ENCODE measurements at regions not wholly inside any gene's neighbourhood (a gene's known extent, or its start where the extent isn't known, plus 50 kb on each side); places are given as distances from the start of the nearest gene placed in this dataset.

DNA sequence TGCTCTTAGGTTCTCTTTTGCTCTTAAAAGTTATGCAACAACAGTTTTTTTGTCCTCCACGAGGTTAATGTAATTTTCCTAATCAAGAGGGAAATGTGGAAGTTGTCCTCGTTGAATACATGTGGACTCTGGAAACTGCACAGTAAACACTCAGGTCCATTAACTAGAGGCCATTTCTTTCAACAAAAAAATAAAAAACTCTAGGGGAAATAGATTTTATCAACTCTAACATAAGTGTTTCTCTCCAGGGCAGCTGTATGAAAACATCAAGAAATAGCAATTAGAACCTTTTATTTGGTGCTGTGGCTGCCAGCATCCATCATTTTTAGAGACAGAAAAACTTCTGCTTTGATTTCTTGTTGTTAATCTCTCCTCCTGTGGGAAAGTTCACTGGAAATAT, 288.6 kb downstream of the ICE1 start:
- DNase-seq: no peak

DNA sequence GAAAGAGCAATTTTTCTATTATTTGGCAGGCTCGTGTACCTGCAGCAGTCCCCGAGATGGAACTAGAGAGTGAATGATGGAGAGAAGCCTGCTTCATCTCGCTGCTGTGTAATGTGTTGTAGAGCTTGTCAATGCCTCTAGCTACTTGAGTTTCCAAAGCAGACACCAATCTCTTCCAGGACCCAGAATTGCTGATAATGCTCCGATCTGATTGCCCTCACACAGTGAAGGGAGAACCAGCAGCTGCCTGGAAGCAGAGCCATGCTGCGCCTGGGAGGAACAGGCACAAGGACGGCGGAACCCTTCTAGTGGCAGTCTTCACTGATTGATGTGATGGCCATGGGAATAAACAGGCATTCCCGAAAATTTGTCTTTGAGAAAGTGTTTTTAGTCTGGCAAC, 288.0 kb downstream of the ICE1 start:
- no peak for DNase-seq

DNA sequence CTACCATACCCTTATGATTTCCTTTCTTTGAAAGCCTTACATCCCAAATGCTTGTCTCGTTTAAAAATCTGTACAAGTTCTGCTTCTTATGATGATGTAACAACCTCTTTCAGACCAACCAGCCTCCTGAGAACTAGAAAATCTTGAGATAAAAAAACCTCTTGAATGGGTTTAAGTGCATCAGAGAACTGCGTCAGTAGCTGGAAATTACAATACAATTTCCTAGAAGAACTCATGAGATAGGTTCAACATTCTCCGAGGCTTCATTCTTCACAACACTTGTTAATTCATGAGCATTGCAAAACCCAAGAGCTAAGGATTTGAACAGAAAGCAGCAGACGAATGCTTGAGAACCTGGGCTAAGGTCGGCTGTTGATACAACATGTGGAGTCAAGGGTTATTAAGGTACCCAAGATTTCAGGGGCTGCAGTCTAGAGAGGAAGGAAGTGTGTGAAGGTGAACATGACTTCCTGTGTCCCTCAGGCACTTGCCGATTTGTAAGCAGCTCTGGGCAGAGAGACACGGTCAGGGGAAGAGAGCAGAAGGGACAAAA, 286.0 kb downstream of the ICE1 start:
- no peak for DNase-seq

DNA sequence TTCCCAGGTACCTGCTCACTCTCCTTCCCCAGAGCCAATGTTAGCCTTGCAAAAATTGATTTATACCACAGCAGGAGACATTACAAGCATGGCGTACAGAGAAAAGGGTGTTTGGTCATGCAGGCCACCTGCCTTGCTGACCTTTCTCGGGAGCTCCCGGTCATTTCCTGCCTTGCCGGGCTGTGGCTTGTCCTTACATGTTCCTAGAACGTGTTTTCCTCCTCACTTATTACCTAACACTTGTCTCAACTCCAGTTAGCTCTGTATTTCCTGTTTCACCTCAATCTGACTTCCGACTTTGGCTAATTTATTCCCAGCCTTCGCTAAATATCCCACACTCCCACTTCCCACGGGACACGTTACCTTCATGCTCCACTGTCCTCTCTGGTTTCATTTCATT, 282.5 kb downstream of the ICE1 start:
- DNase-seq: no peak

DNA sequence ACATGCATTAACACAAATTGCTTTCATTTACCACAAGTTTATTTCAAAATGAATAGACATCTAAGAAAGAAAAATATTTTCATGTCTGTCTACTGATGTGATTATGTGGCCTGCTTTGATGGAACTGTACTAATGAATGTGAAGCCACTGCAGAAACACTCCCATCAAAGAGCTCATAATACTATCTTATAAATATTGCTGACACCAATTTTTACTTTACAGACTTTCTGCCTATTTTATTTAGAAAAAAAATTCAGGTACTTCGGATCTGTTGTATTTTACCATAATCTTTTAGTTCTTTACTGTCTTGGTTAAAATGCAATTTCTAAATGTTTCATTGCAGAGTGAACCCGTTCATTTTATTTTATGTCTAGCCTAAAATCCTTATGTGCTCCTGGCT, 281.9 kb downstream of the ICE1 start:
- DNase-seq: no peak

DNA sequence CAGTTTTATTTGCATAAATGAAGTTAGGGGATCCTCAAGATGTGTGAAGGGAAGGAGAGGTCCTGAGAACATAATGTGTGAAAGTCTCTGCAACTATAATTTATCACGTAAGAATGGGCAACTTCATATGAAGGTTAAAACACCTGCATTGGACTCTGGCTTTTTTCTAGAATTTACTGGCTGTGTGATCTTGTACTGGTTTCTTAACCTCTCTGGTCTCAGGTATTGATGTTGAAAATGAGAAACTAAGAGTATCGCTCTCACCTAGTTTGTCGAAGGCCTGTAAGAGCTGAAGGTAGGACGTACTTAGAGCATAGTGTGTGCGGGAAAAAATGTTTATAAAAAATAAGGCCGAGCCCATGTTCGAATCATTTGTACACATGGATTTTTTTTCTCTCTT, 280.5 kb downstream of the ICE1 start:
- DNase-seq: no peak

DNA sequence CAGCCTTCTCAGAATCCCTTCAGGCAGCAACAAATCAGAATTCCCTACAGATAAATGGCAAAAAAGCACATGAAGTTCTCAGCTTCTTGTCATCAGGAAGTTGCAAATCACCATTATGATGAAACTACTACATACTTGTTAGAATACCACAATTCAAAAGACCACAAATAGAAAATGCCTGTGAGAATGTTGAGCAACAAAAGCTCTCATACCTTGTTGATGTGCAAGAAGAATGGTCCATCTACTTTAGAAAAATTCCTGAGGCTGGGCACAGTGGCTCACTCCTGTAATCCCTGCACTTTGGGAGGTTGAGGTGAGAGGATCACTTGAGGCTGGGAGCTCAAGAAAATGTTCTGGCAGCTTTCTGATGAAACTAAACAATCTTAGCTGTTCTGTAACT, 278.1 kb downstream of the ICE1 start:
- no peak for DNase-seq

DNA sequence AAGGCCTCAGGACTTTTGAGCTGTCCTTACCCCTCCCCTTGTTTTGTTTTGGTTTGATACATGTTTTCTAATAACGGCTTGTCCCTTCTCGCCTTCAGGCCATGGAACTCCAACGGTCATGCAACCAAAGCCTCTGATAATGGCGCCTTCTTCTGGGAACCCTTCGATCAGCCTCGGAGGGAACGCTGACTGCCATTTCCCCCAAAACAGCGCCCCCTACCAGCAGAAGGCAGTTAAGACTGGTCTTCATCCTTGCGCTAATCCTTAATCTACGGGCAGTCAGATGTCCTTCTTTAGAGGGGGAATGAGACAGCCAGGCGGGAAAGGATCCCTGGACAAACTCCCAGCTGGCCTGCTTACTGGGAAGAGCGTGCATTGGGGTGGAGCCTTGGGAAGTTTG, 276.6 kb downstream of the ICE1 start:
- DNase-seq: no peak

DNA sequence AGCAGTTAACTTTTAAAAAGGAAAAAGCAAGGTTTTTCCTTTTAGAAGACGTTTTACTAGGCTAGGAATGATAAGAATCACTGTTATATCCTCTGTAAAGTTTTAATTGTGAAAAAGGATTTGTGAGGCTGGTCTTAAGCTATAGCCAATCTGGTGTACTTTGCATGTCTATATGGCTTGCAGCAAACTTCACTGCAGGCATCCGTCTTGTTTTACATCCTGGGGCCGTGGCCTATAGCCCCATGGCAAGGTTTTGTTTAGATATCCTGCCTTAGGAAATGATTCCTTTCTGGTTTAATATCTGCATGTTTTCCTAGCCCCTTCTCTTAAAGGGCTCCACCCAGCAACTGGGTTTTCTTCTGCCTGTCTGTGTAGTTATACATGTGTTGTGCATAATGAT, 272.8 kb downstream of the ICE1 start:
- no peak for DNase-seq

DNA sequence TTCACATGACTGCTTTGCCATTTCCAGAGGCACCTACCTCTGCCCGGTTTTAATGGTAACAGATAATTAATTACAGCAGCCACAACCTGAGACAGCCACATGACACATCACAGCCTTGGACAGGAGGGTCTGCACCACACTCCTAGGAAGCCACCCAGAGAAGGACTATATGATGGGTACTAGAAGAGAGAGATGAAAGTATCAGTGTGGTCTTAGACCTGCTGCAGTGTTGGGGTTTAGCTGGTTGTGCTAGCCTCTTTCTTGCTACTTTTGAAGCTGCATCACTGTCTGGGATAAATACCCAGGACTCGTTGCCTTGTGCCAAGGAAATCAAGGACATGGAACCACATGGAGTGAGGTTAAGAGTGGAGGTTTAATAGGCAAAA, 266.4 kb downstream of the ICE1 start:
- no peak for DNase-seq

DNA sequence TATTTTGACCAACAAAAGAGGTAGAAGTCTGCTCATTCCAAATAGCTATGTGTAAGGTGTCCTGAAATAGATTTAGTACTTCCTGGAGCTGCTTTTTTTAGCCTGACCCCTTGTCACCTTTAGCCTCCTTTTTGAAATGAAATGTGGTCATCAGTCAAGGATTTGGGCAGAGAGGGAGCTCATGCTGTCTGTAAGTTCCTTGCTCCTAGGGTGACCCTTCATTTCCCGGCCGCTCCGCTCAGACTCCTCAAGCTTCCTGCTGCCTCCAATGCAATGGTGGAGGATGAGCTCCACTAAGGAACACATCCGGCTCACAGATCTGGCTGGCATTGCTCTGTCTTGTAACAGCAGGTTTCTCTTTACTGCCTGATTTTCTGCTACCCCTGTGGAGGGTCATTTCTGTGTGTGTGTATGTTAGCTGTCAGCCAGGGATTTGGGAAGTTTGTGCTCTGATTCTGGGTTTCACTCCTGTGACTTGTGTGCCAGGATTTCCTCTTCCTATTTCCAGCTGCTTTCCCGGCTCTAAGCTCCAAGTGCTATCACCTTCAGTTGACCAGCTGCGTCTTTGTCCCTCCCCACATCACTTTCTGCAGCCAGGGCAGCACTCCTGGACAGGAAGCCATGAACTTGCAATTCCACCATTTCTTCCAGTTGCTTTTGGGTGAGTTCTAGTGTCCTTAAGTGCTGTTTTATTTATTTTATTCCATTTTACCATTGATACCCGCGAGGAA, 265.9 kb downstream of the ICE1 start:
- DNase-seq: no peak

DNA sequence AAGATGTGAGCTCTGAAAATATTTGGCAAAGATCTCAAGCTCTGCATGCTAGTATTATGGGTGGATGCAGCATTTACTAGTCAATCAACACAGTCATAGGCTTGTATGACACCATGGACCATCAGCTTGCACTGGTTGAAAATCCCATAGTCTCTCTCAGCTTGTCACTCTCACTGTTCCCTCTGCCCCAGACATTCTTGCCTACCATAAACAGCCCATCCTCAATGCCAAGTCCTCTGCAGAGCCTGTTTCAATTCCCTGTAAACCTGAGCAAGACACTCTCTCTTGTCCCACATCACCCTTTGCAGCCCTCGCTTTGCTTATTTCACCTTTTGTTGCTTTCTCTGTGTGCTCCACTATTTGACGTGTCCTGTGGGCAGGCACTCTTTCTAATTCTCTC, 264.6 kb downstream of the ICE1 start:
- DNase-seq: no peak

DNA sequence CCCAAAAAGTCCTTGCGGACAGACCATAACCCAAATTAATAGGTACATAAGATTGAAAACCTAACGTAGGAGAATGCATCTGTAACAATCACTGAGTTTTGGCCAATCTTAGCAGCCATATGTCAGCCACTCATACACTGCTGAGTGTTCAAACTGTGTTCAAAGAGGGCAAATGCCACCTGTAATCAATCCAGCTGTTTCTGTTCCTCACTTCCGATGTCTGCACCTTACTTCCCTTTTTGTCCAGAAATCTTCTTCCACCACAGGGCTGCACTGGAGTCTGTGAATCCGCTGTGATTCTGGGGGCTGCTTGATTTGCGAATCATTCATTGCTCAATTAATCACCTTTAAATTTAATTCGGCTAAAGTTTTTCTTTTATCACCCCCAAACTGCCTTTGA, 263.9 kb downstream of the ICE1 start:
- DNase-seq: no peak

DNA sequence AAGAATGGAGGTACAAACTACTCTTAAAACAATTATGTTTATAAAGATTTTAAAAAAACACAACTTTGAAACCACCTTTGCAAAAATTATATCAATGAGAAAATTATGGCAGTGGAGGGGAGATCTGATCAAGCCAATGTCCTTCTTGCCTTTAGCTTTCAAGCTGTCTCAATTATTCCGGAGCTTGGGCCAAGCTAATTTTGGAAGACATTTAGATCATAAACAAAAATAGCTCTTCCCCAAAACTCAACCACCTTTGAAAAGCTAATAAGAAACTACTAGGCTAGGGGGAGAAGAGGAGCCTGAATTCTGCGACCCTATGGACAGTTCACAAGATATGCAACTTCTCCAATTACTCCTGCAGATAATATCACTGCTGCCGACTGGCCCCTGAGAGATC, 263.3 kb downstream of the ICE1 start:
- DNase-seq: no peak

DNA sequence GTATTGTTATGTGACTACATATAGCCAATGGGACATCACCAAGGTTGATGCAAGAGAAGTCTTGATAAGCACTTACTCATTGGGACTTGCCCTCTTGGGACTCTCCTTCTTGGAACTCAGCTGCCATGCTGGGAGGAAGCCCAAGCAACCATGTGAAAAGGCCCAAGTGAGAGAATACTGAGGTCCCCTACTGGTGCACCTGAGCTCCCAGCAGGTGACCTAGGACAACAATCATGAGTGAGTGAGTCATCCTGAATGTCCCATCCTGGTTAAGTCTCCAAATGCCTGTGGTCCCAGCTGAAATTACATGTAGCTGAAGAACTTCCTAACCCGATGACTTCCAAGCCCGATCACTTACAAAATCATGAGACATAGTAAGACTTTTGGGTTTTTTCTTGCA, 260.7 kb downstream of the ICE1 start:
- no peak for DNase-seq

DNA sequence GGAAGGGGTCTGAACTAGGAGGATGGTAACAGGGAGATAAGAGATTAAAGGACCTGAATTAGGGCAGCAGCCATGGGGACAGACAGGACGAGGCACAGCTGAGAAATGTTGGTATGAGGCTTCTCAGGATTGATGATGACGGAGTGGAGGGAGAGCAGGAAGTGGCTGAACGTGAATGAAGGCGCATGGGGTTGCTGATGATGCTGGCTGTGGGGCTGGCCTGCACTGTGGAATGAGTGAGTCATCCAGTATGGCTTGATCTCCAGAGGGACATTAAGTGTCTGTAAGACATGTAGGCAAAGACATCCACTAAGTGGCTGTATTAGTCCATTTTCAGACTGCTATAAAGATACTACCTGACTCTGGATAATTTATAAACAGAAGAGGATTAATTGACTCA, 256.4 kb downstream of the ICE1 start:
- DNase-seq: no peak

DNA sequence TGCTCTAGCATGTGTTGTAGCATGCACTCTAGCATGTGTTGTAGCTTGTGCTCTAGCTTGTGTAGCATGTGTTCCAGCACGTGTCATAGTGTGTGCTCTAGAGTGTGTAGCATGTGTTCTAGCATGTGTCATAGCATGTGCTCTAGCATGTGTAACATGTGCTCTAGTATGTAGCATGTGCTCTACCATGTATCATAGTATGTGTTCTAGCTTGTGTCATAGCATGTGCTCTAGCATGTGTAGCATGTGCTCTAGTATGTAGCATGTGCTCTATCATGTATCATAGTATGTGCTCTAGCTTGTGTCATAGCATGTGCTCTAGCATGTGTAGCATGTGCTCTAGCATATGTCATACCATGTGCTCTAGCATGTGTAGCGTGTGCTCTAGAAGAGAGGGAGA, 255.3 kb downstream of the ICE1 start:
- DNase-seq: no peak

DNA sequence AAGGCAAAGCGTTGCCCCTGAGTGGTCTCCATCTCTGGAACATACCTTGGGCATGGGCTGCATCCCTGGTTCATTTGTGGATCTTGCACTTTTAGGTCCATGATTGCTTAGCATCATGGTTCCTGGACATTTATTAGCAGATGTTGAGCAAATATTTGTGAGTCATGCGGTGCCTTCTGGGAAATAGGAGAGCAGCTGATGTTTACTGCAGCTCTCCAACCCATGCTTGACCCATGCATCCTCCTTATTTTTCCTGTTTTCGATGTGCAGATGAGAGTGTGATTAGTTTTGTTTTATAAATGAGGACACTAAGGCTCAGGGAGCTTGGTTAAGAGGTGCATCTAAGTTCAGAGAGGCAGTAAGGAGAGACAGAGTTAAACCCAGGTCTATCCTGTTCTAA, 253.7 kb downstream of the ICE1 start:
- DNase-seq: no peak

DNA sequence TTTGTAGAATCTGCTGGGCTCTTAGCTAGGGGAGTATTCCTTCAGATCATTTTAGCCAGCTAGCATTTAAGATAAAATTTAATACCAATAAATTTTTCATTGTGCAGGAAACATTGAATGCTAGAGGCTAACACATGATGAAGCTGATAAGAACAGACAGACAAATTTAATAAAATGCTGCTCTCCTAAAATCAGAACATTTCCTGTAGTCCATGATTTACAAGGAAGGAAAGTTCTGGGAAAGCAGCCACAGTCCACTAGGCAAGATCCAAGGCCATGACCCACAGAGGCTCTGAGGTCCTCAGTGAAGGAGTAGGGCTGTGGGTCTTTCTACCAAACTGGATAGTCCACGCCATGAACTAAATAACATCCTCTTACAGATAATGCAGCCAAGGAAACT, 253.0 kb downstream of the ICE1 start:
- DNase-seq: no peak

DNA sequence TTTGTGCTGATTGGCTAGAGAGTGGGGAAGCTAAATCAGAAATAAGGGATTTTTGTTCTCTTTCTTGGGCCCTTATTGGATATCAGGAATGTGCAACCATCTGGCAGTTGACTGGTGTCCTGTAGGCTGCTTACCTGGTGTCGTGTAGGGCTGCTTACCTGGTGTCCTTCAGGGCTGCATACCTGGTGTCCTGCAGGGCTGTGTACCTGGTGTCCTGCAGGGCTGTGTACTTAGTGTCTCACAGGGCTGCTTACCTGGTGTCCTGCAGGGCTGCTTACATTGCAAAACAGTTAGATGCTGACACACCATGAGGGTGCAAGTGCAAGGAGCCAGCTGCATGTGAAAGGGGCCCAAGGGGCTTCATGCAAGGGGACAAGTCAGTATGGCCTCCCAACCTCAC, 249.3 kb downstream of the ICE1 start:
- no peak for DNase-seq

DNA sequence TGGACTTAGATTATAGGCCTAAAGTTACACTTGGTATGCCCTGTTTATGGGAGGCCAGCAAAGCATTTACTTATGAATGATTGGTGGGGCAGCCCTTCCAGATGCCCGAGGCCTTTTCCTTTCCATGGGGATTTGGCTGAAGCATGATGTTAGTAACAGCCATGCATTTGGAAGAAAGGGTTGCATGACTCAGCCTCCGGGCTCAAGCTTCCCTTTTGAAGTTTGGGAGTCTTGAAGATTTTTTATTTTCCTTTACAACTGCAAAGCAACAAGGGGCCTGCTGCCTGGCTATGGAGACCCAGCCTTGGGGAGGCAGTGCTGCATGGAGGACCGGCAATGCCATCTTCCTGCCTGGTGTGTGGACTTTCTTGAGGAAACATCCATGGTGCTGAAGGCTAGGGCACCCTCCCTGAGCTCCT, 244.7 kb downstream of the ICE1 start:
- DNase-seq: no peak

DNA sequence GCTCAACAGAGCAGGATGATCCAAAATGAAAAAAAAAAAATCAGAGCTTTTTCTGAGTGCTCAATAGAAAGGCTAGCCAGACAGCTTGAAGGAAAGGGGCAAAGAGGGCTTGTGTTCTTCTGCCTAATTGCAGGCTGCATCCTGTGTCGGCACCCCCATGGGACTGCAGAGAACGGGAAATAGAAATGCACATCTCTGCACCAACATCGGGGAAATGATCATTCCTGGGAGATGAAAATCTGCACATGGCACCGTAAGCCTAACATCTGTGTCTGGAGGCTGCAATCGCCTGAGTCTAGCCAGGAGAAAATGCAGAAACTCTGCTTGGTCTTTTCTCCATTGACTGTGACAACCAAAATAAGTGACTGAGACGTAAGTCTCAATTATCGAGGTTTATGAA, 243.9 kb downstream of the ICE1 start:
- no peak for DNase-seq

DNA sequence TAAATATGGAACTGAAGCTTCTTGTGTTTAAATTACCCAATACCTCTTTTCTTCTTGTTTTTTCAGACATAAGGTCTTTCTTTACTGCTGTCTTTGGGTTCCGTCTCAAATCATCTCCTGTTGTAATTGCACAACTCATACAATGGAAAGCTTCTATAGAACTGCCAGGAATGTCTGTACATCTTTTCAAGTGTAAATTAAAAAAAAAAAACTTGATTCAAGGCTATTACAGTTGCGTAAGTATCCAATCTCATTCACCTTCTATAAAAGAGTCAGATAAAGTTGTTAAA, 243.5 kb downstream of the ICE1 start:
- DNase-seq: no peak

DNA sequence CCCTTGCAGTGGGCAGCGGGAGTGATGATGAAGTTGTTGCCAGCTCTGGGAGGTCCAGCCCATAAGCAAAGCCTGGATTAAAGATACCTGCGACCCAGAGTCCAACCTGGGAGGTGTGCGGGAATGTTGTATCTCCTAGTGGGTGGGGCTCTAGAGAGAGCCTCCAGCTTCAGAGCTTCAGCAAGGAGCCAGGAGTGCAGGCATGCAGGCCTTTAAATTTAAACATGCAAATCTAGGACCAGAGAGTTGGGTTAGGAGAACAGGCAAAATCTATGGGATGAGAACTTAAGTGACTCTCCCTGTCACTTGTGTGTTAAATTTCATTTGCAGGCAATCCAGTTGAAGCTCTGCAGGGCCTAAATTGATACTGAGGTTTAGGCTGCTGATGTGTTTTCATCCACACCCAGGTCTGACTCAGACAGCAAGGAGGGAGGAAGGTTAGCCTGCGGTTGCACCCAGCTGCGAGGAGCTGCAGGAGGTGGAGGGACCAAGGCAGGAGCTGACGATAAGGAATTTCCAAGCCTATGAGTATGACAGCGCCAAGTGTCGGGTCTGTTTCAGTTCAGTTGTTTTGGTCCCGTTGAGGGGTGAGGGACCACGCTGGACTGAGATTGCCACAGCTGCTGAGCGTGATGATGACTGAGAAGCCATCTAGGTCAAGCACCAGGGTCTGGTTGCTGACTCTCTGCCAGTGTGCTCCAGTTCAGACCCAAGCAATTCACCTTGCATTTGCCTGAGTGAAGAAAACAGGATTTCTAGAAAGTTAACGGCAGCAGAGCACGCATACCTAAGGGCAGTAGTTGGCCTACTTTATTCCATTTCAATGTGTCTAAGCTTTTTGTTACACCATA, 243.0 kb downstream of the ICE1 start:
- no peak for DNase-seq

All from NCI-H2029 (cell line).